Endothelial cell of umbilical vein (primary cell): ENCODE measurements at regions not wholly inside any gene's neighbourhood (a gene's known extent, or its start where the extent isn't known, plus 50 kb on each side); places are given as distances from the start of the nearest gene placed in this dataset.

Experiments used
- CTCF ChIP-seq, 2 donors: IDR thresholded peaks; 1 replicate in 1 of 2; 2 replicates in 1 of 2; pipeline ENCODE4 v1.5.1; 2011; ENCODE audit warnings: low read length in 2 of 2, mild to moderate bottlenecking in 2 of 2, moderate library complexity in 2 of 2, control low read depth in 1 of 2, inconsistent platforms in 1 of 2, low read depth in 1 of 2; ENCODE audit not compliant: insufficient read depth in 1 of 2; ENCODE audit errors: extremely low read depth in 1 of 2
- GATA2 ChIP-seq: IDR thresholded peaks from 2 replicates; pipeline ENCODE4 v1.7.0; 2011; ENCODE audit warnings: low read depth, mild to moderate bottlenecking, moderate library complexity, mixed read lengths, low read length; ENCODE audit not compliant: insufficient read length, insufficient read depth

GRCh38 chr1:187960125-187960638, 1131.4 kb downstream of the PLA2G4A start:
- TF ChIP-seq GATA2 (no peak), CTCF (IDR thresholded peaks at IDR 0.05; ENCODE audit: extremely low read depth in 1 of 2, insufficient read depth in 1 of 2, low read depth in 1 of 2, low read length in 2 of 2) (no peak)
